Right lobe of liver (tissue), 6 donors: ENCODE measurements at regions not wholly inside any gene's neighbourhood (a gene's known extent, or its start where the extent isn't known, plus 50 kb on each side); places are given as distances from the start of the nearest gene placed in this dataset.

Experiments
- ATAC-seq, 4 donors: fragments of 200-7000 bp; cut with Tn5 transposase; one replicate each; pipeline ENCODE4 v1.9.1; 2020; ENCODE audit warnings: mild to moderate bottlenecking in 4 of 4, moderate library complexity in 4 of 4
- DNase-seq, 3 donors: peaks; one replicate each; pipeline ENCODE4 v3.0.0-alpha.2; 2020
- H3K27ac ChIP-seq, 3 donors: fragments of 200-600 bp; one replicate each; pipeline ENCODE4 v1.8.0; 2022
- H3K27me3 ChIP-seq, 2 donors: fragments of 200-600 bp; one replicate each; pipeline ENCODE4 v1.8.0; 2022
- H3K36me3 ChIP-seq, 4 donors: fragments of 200-600 bp; sonication (generic) in 1 of 4; one replicate each; pipeline versions ENCODE4 v1.5.1 to v1.8.0; 2017 to 2022; ENCODE audit warnings: control low read depth in 1 of 4
- H3K4me1 ChIP-seq, 4 donors: fragments of 200-600 bp; sonication (generic) in 1 of 4; one replicate each; pipeline versions ENCODE4 v1.5.1 to v1.8.0; 2017 to 2022; ENCODE audit warnings: control low read depth in 1 of 4
- H3K4me3 ChIP-seq, 3 donors: fragments of 200-600 bp; one replicate each; pipeline ENCODE4 v1.8.0; 2022
- H3K9me3 ChIP-seq, 4 donors: fragments of 200-600 bp; sonication (generic) in 1 of 4; one replicate each; pipeline versions ENCODE4 v1.5.1 to v1.8.0; 2017 to 2022; ENCODE audit warnings: control low read depth in 1 of 4
- CTCF ChIP-seq, 4 donors: fragments of 200-600 bp in 3 of 4; fragments of 450-650 bp in 1 of 4; IDR thresholded peaks; one replicate each; pipeline versions ENCODE4 v1.5.1 to v1.8.0; 2016 to 2022; ENCODE audit warnings: antibody characterized with exemption in 4 of 4, mild to moderate bottlenecking in 2 of 4
- POLR2A ChIP-seq: fragments of 450-650 bp; IDR thresholded peaks from one replicate; pipeline ENCODE4 v1.6.1; 2017; ENCODE audit warnings: antibody characterized with exemption, mild to moderate bottlenecking
- WGBS: methylation state at CpG from one replicate; pipeline ENCODE4 v1.1.6; 2018; ENCODE audit warnings: low coverage, low lambda C conversion rate; ENCODE audit not compliant: insufficient coverage; ENCODE audit errors: missing lambda C conversion rate; 5-methylcytosine and 5-hydroxymethylcytosine counted together
- intact Hi-C, 2 donors: fragments of 100-400 bp; cut with DNase I; formaldehyde crosslinking; loops; one replicate each; pipeline versions ENCODE4 v1.11.2 to v1.14.1; 2022
- donor health status: DM: no; HTN: yes; CAD: no.
- donor health status: DM: no; HTN: no; CAD: no.
- donor health status: DM: no; HTN: no; CAD: no.
- donor health status: DM: no; HTN: yes; CAD: no.
- donor health status: DM: no; HTN: yes; CAD: no.

- WGBS, result 22% methylated on average over 1 of the region's 1 CpG
- H3K36me3 ChIP-seq, result no peaks in the 10 kb centered on the region
- H3K4me1 ChIP-seq, result no peaks in the 10 kb centered on the region
- DNase-seq, result no peak
- no peaks in the 10 kb centered on the region for H3K9me3 ChIP-seq
- H3K4me3 ChIP-seq, result no peak overlapping the region
- ATAC-seq, result no peak
- no peaks in the 10 kb centered on the region for H3K27me3 ChIP-seq
- no peak overlapping the region for H3K27ac ChIP-seq
- TF ChIP-seq POLR2A (no peak), CTCF (IDR thresholded peaks at IDR 0.05) (no peak)
- intact Hi-C loops, result no loop called here
Observed at GRCh38 chr4:71081192-71081591, 87.7 kb downstream of the DCK start.

GRCh38 chr4:71093745-71094144 is 100.3 kb downstream of the DCK start:
- DNase-seq (no peak), ATAC-seq (no peak)
- H3K27ac ChIP-seq, result no peak overlapping the region
- H3K4me3 ChIP-seq, result no peak overlapping the region
- H3K27me3 ChIP-seq, result no peaks in the 10 kb centered on the region
- H3K9me3 ChIP-seq, result no peaks in the 10 kb centered on the region
- no peaks in the 10 kb centered on the region for H3K36me3 ChIP-seq
- TF ChIP-seq POLR2A (no peak), CTCF (IDR thresholded peaks at IDR 0.05) (no peak)
- WGBS, result 50% methylated on average over 1 of the region's 1 CpG
- no peaks in the 10 kb centered on the region for H3K4me1 ChIP-seq
- intact Hi-C loops, result no loop called here

- intact Hi-C loops, result no loop called here
- ATAC-seq, result no peak
Observed at GRCh38 chr4:71094201-71094600, 100.8 kb downstream of the DCK start.

GRCh38 chr4:71095141-71095540 is 101.7 kb downstream of the DCK start:
- TF ChIP-seq POLR2A (no peak), CTCF (IDR thresholded peaks at IDR 0.05) (no peak)
- WGBS, result 93% methylated on average over 2 of the region's 2 CpGs
- ATAC-seq (no peak), DNase-seq (no peak)
- H3K27ac ChIP-seq, result no peak overlapping the region
- H3K27me3 ChIP-seq, result no peaks in the 10 kb centered on the region
- no peak overlapping the region for H3K4me3 ChIP-seq
- no peaks in the 10 kb centered on the region for H3K4me1 ChIP-seq
- H3K9me3 ChIP-seq, result no peaks in the 10 kb centered on the region
- H3K36me3 ChIP-seq, result no peaks in the 10 kb centered on the region
- intact Hi-C loops, result no loop called here

More at GRCh38 chr4:71094201-71094600, 100.8 kb downstream of the DCK start:
- Histone ChIP-seq H3K4me1 (no peaks in the 10 kb centered on the region), H3K4me3 (no peak overlapping the region), H3K36me3 (no peaks in the 10 kb centered on the region), H3K27me3 (no peaks in the 10 kb centered on the region), H3K9me3 (no peaks in the 10 kb centered on the region), H3K27ac (no peak overlapping the region)
- TF ChIP-seq CTCF (IDR thresholded peaks at IDR 0.05), result no peak
- no peak for TF ChIP-seq POLR2A
- DNase-seq, result no peak

- Histone ChIP-seq H3K36me3 (no peaks in the 10 kb centered on the region), H3K9me3 (no peaks in the 10 kb centered on the region), H3K4me3 (no peak overlapping the region), H3K4me1 (no peaks in the 10 kb centered on the region), H3K27ac (no peak overlapping the region), H3K27me3 (no peaks in the 10 kb centered on the region)
- ATAC-seq, result peak in 1 of 4 donors; percentile 38
- TF ChIP-seq CTCF (IDR thresholded peaks at IDR 0.05), result no peak
- TF ChIP-seq POLR2A, result no peak
- 88% methylated on average over 1 of the region's 1 CpG for WGBS
- DNase-seq, result no peak
- intact Hi-C loops, result no loop called here
Observed at GRCh38 chr4:71095545-71095944, 102.1 kb downstream of the DCK start.
